PFSK-1 (cell line): ENCODE measurements at regions not wholly inside any gene's neighbourhood (a gene's known extent, or its start where the extent isn't known, plus 50 kb on each side); places are given as distances from the start of the nearest gene placed in this dataset.

Experiments
- FOXP2 ChIP-seq: optimal IDR thresholded peaks from 2 replicates; pipeline ENCODE3; 2011; ENCODE audit warnings: borderline replicate concordance, control low read depth, inconsistent platforms; ENCODE audit not compliant: insufficient read depth; ENCODE audit errors: extremely low read length, extremely low read depth
- POLR2AphosphoS5 ChIP-seq: IDR thresholded peaks from 2 replicates; pipeline ENCODE4 v1.6.1; 2012; ENCODE audit warnings: low read depth, mild to moderate bottlenecking, control low read depth, low read length, moderate library complexity
- SIN3A ChIP-seq: IDR thresholded peaks from 2 replicates; pipeline ENCODE4 v1.6.1; 2012; ENCODE audit warnings: mild to moderate bottlenecking, low read length, moderate library complexity, borderline replicate concordance; ENCODE audit not compliant: insufficient read depth
- TAF1 ChIP-seq: IDR thresholded peaks from 2 replicates; pipeline ENCODE4 v1.6.1; 2012; ENCODE audit warnings: low read length, control low read depth, borderline replicate concordance; ENCODE audit not compliant: insufficient read depth
- TF ChIP-seq, protein P1 (sequence below), 2 experiments: IDR thresholded peaks; 2 replicates each; pipeline versions ENCODE4 v1.6.1 to v1.8.0; 2011 to 2012; ENCODE audit warnings: low read depth in 2 of 2, low read length in 2 of 2, control low read depth in 1 of 2, inconsistent platforms in 1 of 2, mild to moderate bottlenecking in 1 of 2, moderate library complexity in 1 of 2; ENCODE audit not compliant: insufficient read depth in 1 of 2

DNA sequence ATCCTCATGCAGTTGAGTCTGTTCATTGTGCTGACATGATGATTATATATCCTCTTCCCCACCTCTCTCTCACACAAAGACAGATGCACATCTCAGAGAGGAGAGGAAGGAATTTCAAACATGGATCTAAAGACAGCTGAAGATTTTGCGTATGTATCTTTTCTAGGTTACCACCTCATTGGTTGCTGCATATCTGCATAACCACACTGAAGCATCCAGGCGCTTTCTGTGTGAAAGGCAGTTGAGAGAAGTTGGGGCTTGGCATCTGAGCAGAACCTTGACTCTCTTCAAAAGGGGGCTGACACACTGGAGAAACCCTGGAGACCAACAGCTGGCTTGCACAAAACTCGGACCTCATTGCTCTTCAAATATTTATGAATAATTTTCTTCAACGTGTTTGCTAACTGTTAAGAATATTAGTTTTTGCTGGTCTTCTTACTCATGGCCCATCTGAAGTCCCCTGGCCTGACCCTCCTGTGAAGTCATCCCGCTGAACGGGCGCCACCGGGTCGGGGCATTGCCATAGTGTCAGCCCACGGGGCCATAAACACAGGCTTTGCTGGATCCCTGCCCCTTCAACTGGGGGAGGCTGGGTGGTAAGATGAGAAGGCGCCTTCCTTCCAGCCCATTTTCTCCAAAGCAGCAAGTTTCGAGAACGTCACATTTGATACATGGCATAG, 593.2 kb upstream of the CLINT1 start:
- TF ChIP-seq FOXP2 = no peak
- no peak for TF ChIP-seq POLR2AphosphoS5
- no peak for TF ChIP-seq TAF1
- TF ChIP-seq SIN3A = no peak
- TF ChIP-seq, protein P1, sequence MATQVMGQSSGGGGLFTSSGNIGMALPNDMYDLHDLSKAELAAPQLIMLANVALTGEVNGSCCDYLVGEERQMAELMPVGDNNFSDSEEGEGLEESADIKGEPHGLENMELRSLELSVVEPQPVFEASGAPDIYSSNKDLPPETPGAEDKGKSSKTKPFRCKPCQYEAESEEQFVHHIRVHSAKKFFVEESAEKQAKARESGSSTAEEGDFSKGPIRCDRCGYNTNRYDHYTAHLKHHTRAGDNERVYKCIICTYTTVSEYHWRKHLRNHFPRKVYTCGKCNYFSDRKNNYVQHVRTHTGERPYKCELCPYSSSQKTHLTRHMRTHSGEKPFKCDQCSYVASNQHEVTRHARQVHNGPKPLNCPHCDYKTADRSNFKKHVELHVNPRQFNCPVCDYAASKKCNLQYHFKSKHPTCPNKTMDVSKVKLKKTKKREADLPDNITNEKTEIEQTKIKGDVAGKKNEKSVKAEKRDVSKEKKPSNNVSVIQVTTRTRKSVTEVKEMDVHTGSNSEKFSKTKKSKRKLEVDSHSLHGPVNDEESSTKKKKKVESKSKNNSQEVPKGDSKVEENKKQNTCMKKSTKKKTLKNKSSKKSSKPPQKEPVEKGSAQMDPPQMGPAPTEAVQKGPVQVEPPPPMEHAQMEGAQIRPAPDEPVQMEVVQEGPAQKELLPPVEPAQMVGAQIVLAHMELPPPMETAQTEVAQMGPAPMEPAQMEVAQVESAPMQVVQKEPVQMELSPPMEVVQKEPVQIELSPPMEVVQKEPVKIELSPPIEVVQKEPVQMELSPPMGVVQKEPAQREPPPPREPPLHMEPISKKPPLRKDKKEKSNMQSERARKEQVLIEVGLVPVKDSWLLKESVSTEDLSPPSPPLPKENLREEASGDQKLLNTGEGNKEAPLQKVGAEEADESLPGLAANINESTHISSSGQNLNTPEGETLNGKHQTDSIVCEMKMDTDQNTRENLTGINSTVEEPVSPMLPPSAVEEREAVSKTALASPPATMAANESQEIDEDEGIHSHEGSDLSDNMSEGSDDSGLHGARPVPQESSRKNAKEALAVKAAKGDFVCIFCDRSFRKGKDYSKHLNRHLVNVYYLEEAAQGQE (IDR thresholded peaks at IDR 0.05; ENCODE audit: insufficient read depth in 1 of 2, low read depth in 2 of 2, low read length in 2 of 2) = no peak

- TF ChIP-seq SIN3A (no peak), FOXP2 (no peak), POLR2AphosphoS5 (no peak)
Measured at GRCh38 chr5:158451203-158451992, 592.5 kb upstream of the CLINT1 start.

GRCh38 chr5:158450751-158451171, 591.8 kb upstream of the CLINT1 start:
- TF ChIP-seq FOXP2 (no peak), TAF1 (no peak), POLR2AphosphoS5 (no peak)
- TF ChIP-seq, protein P1 (IDR thresholded peaks at IDR 0.05; ENCODE audit: insufficient read depth in 1 of 2, low read depth in 2 of 2, low read length in 2 of 2) = no peak

DNA sequence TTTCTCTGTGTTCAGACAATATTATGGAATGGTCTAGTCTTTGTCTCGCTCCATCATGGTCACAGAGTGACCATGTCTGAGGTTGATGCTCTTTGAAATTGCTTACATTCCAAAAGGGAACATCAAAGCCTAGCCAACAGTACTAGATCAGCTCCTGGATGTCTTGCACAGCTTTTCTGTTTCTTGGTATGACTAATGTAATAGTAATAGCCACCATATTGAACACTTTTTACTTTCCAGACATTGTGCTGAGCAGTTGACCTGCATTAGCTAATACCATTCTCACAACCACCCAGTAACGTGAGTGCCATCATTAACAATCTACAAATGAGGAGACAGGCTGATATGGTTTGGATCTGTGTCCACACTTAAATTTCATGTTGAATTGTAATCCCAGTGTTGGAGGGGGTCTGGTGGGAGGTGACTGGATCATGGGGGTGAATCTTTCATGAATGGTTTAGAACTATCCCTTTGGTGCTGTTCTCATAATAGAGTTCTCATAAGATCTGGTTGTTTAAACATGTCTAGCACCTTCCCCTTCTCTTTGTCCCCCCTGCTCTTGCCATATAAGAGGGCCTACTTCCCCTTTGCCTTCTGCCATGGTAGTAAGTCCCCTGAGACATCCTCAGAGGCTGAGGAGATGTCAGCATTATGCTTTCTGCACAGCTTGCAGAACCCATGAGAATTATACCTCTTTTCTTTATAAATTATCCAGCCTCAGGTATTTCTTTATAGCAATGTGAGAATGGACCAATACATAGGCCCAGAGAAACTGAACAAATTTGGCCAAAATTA, 577.5 kb upstream of the CLINT1 start:
- no peak for TF ChIP-seq POLR2AphosphoS5

GRCh38 chr5:158435161-158435616, 576.2 kb upstream of the CLINT1 start:
- TF ChIP-seq, protein P1 (IDR thresholded peaks at IDR 0.05; ENCODE audit: insufficient read depth in 1 of 2, low read depth in 2 of 2, low read length in 2 of 2) = no peak
- TF ChIP-seq POLR2AphosphoS5 (no peak), FOXP2 (no peak), TAF1 (no peak), SIN3A (no peak)

GRCh38 chr5:158434749-158435148, 575.8 kb upstream of the CLINT1 start:
- TF ChIP-seq POLR2AphosphoS5 (no peak), FOXP2 (no peak), SIN3A (no peak), TAF1 (no peak)
- TF ChIP-seq, protein P1 (IDR thresholded peaks at IDR 0.05; ENCODE audit: insufficient read depth in 1 of 2, low read depth in 2 of 2, low read length in 2 of 2) = no peak
